ENCODE measurements at regions not wholly inside any gene's neighbourhood (a gene's known extent, or its start where the extent isn't known, plus 50 kb on each side); places are given as distances from the start of the nearest gene placed in this dataset.

DNA sequence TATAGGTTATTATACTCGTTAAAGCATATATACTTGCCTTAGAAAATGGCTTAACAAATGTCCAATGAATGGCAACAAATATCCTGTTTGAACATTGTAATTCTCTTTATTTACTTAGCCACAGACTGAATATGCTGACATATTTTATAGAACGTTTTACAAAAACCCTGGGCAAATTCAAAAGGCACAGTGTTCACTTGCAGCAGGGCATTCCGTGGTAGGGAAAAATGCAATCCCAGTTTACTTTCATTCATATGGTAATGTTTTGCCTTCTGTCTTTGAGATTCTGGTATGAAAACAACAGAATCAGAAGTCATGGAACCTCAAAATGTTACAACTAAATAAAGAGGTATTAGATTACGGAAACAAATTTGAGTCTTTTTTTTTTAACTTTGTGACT, 56.2 kb upstream of the MYCBP2 start:
- DNase-seq (ENCODE audit: extremely low spot score), result no peak
- WGBS, result 67% methylated on average over 4 of the region's 4 CpGs
- intact Hi-C loops (cut with DNase I), result no loop called here
- Histone ChIP-seq H3K36me3 (no peaks in the 10 kb centered on the region), H3K27ac (replicated peaks in 1 of 4) (no peak overlapping the region), H3K9me3 (no peaks in the 10 kb centered on the region), H3K27me3 (no peaks in the 10 kb centered on the region), H3K4me1 (no peaks in the 10 kb centered on the region), H3K4me3 (no peak overlapping the region)
- TF ChIP-seq EP300 (IDR thresholded peaks at IDR 0.05) (no peak), CTCF (IDR thresholded peaks at IDR 0.05) (no peak), POLR2AphosphoS5 (IDR thresholded peaks at IDR 0.05) (no peak), POLR2A (IDR thresholded peaks at IDR 0.05; ENCODE audit: low read depth) (no peak)

DNA sequence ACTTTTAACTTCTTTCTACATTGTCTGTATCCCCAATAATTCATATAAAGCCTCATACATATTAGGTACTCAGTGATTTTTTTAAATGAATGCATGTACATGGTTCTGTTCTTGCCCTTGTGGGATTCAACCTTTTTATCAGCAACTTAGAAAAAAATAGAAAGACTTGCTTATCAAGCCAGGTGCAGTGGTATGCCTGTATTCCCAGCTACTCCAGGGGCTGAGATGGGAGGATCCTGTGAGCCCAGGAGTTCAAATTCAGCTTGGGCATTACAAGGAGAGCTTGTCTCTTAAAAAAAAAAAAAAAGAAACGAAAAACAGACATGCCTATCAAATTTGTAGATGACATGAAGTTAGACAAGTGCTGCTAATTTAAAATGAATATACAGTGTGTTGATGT, 54.2 kb upstream of the MYCBP2 start:
- intact Hi-C loops (cut with DNase I), result no loop called here
- H3K36me3 ChIP-seq, result no peaks in the 10 kb centered on the region
- DNase-seq (ENCODE audit: extremely low spot score), result no peak
- WGBS, result 79% methylated on average over 1 of the region's 1 CpG
- H3K9me3 ChIP-seq, result no peaks in the 10 kb centered on the region
- H3K4me1 ChIP-seq, result no peaks in the 10 kb centered on the region
- no peak overlapping the region for H3K4me3 ChIP-seq
- H3K27ac ChIP-seq (replicated peaks in 1 of 4), result no peak overlapping the region
- H3K27me3 ChIP-seq, result no peaks in the 10 kb centered on the region
- no peak for TF ChIP-seq POLR2AphosphoS5 (IDR thresholded peaks at IDR 0.05)

- H3K36me3 ChIP-seq, result no peaks in the 10 kb centered on the region
- no peaks in the 10 kb centered on the region for H3K9me3 ChIP-seq
- WGBS, result 36% methylated on average over 2 of the region's 2 CpGs
- no peak for DNase-seq (ENCODE audit: extremely low spot score)
- H3K4me3 ChIP-seq, result no peak overlapping the region
- H3K27me3 ChIP-seq, result no peaks in the 10 kb centered on the region
- no peak overlapping the region for H3K27ac ChIP-seq (replicated peaks in 1 of 4)
- H3K4me1 ChIP-seq, result no peaks in the 10 kb centered on the region
- TF ChIP-seq POLR2AphosphoS5 (IDR thresholded peaks at IDR 0.05), result no peak
- TF ChIP-seq POLR2A (IDR thresholded peaks at IDR 0.05; ENCODE audit: low read depth), result no peak
- no peak for TF ChIP-seq CTCF (IDR thresholded peaks at IDR 0.05)
- TF ChIP-seq EP300 (IDR thresholded peaks at IDR 0.05), result no peak
- intact Hi-C loops (cut with DNase I), result no loop called here
Observed at GRCh38 chr13:77379508-77379907, 52.6 kb upstream of the MYCBP2 start.

GRCh38 chr13:77378662-77379061, 51.8 kb upstream of the MYCBP2 start:
- DNase-seq (ENCODE audit: extremely low spot score), result no peak
- H3K4me3 ChIP-seq, result no peak overlapping the region
- no peaks in the 10 kb centered on the region for H3K4me1 ChIP-seq
- no peak overlapping the region for H3K27ac ChIP-seq (replicated peaks in 1 of 4)
- TF ChIP-seq POLR2AphosphoS5 (IDR thresholded peaks at IDR 0.05) (no peak), POLR2A (IDR thresholded peaks at IDR 0.05; ENCODE audit: low read depth) (no peak), EP300 (IDR thresholded peaks at IDR 0.05) (no peak), CTCF (IDR thresholded peaks at IDR 0.05) (no peak)
- no peaks in the 10 kb centered on the region for H3K36me3 ChIP-seq
- intact Hi-C loops (cut with DNase I), result no loop called here
- no peaks in the 10 kb centered on the region for H3K9me3 ChIP-seq
- no peaks in the 10 kb centered on the region for H3K27me3 ChIP-seq

- Histone ChIP-seq H3K4me3 (no peak overlapping the region), H3K9me3 (no peaks in the 10 kb centered on the region), H3K36me3 (no peaks in the 10 kb centered on the region), H3K27ac (replicated peaks in 1 of 4) (no peak overlapping the region), H3K27me3 (no peaks in the 10 kb centered on the region), H3K4me1 (no peaks in the 10 kb centered on the region)
- no peak for DNase-seq (ENCODE audit: extremely low spot score)
- TF ChIP-seq POLR2A (IDR thresholded peaks at IDR 0.05; ENCODE audit: low read depth), result no peak
- no peak for TF ChIP-seq POLR2AphosphoS5 (IDR thresholded peaks at IDR 0.05)
- no peak for TF ChIP-seq CTCF (IDR thresholded peaks at IDR 0.05)
- no peak for TF ChIP-seq EP300 (IDR thresholded peaks at IDR 0.05)
- intact Hi-C loops (cut with DNase I), result no loop called here
- 67% methylated on average over 1 of the region's 1 CpG for WGBS
Observed at GRCh38 chr13:77377016-77377415, 50.1 kb upstream of the MYCBP2 start.

Data from esophagus muscularis mucosa (tissue), 4 donors.